IMR-90 (cell line): ENCODE measurements at regions not wholly inside any gene's neighbourhood (a gene's known extent, or its start where the extent isn't known, plus 50 kb on each side); places are given as distances from the start of the nearest gene placed in this dataset.

Source experiments
- ATAC-seq: fragments of 200-7000 bp; cut with Tn5 transposase; 2 replicates; pipeline ENCODE4 v1.9.1; 2020; ENCODE audit warnings: low read depth, mild to moderate bottlenecking, moderate library complexity
- BruUV-seq: library from RNA; stranded (reverse); fragments of 400-500 nt; replicated peaks from 2 replicates; lab custom pipeline; 2021; lab: Mats Ljungman, UMichigan
- CTCF ChIA-PET: fragments of 300-600 bp; formaldehyde crosslinking; extraction: SDS; loops from one replicate; lab custom pipeline; 2021; ENCODE audit warnings: antibody characterized with exemption; lab: Yijun Ruan, JAX
- POLR2A ChIA-PET: fragments of 300-600 bp; sonication (Branson Sonifier 250); formaldehyde crosslinking; loops from one replicate; lab custom pipeline; 2022; ENCODE audit warnings: antibody characterized with exemption; ENCODE audit not compliant: unreplicated experiment; lab: Charles Lee
- DNase-seq: peaks from one replicate; pipeline ENCODE4 v3.0.0; 2013
- H2AFZ ChIP-seq: replicated peaks from 2 replicates; pipeline ENCODE3; 2013; ENCODE audit warnings: low read length, mild to moderate bottlenecking; ENCODE audit not compliant: poor library complexity
- H2AK5ac ChIP-seq: 2 replicates; pipeline ENCODE4 v1.6.1; 2013; ENCODE audit warnings: low read depth, low read length, inconsistent platforms
- H2AK9ac ChIP-seq: replicated peaks from 2 replicates; pipeline ENCODE3; 2013; ENCODE audit warnings: mild to moderate bottlenecking, low read depth, low read length, moderate library complexity; ENCODE audit not compliant: poor library complexity
- H2BK120ac ChIP-seq: 2 replicates; pipeline ENCODE4 v1.6.1; 2013; ENCODE audit warnings: low read depth, low read length, inconsistent platforms
- H2BK15ac ChIP-seq: 3 replicates; pipeline ENCODE4 v1.6.1; 2013; ENCODE audit warnings: low read depth, low read length, inconsistent platforms
- H2BK20ac ChIP-seq: 2 replicates; pipeline ENCODE4 v1.6.1; 2013; ENCODE audit warnings: low read depth, mild to moderate bottlenecking, inconsistent platforms, low read length, moderate library complexity
- H2BK5ac ChIP-seq: 2 replicates; pipeline ENCODE4 v1.6.1; 2013; ENCODE audit warnings: mild to moderate bottlenecking, low read depth, low read length, inconsistent platforms; ENCODE audit not compliant: poor library complexity, severe bottlenecking
- H3K14ac ChIP-seq: replicated peaks from 2 replicates; pipeline ENCODE4 v1.6.1; 2013; ENCODE audit warnings: low read depth, low read length, inconsistent platforms
- H3K18ac ChIP-seq: 2 replicates; pipeline ENCODE4 v1.6.1; 2013; ENCODE audit warnings: low read depth, low read length, control low read depth
- H3K23ac ChIP-seq: 2 replicates; pipeline ENCODE4 v1.6.1; 2013; ENCODE audit warnings: low read depth, low read length, inconsistent platforms
- H3K27ac ChIP-seq: 2 replicates; pipeline ENCODE4 v1.5.1; 2013; ENCODE audit warnings: mild to moderate bottlenecking, control low read depth, low read length; ENCODE audit not compliant: insufficient read depth
- H3K27me3 ChIP-seq: 2 replicates; pipeline ENCODE4 v1.6.1; 2013; ENCODE audit warnings: low read length; ENCODE audit not compliant: control insufficient read depth, insufficient read depth
- H3K36me3 ChIP-seq: 2 replicates; pipeline ENCODE4 v1.6.1; 2013; ENCODE audit warnings: low read length, mixed read lengths; ENCODE audit not compliant: control insufficient read depth, insufficient read depth
- H3K4ac ChIP-seq: 2 replicates; pipeline ENCODE4 v1.6.1; 2013; ENCODE audit warnings: low read depth, low read length, inconsistent platforms
- H3K4me1 ChIP-seq: 2 replicates; pipeline ENCODE4 v1.6.1; 2013; ENCODE audit warnings: low read length, mixed read lengths; ENCODE audit not compliant: control insufficient read depth, insufficient read depth
- H3K4me2 ChIP-seq: 2 replicates; pipeline ENCODE4 v1.6.1; 2013; ENCODE audit warnings: low read depth, mild to moderate bottlenecking, control low read depth, low read length, moderate library complexity
- H3K4me3 ChIP-seq: 2 replicates; pipeline ENCODE4 v1.5.1; 2013; ENCODE audit warnings: low read depth, mild to moderate bottlenecking, control low read depth, low read length, moderate library complexity; ENCODE audit not compliant: insufficient read depth
- H3K56ac ChIP-seq: 2 replicates; pipeline ENCODE4 v1.6.1; 2013; ENCODE audit warnings: low read length, inconsistent platforms; ENCODE audit not compliant: insufficient read depth; ENCODE audit errors: extremely low read depth
- H3K79me1 ChIP-seq, 2 experiments: 2 replicates each; pipeline ENCODE4 v1.6.1; 2013; ENCODE audit warnings: low read length in 2 of 2, inconsistent platforms in 1 of 2, low read depth in 1 of 2
- H3K9ac ChIP-seq: 2 replicates; pipeline ENCODE4 v1.6.1; 2013; ENCODE audit warnings: low read depth, low read length, control low read depth
- H3K9me1 ChIP-seq: 2 replicates; pipeline ENCODE4 v1.6.1; 2013; ENCODE audit warnings: low read length, inconsistent platforms; ENCODE audit not compliant: insufficient read depth
- H3K9me3 ChIP-seq: 2 replicates; pipeline ENCODE4 v1.6.1; 2013; ENCODE audit warnings: low read length; ENCODE audit not compliant: control insufficient read depth, insufficient read depth
- H4K20me1 ChIP-seq: 2 replicates; pipeline ENCODE4 v1.6.1; 2013; ENCODE audit warnings: low read length, inconsistent platforms; ENCODE audit not compliant: insufficient read depth
- H4K5ac ChIP-seq: 2 replicates; pipeline ENCODE4 v1.6.1; 2013; ENCODE audit warnings: mild to moderate bottlenecking, low read depth, low read length, control low read depth
- H4K8ac ChIP-seq, 2 experiments: 2 replicates each; pipeline ENCODE4 v1.6.1; 2013; ENCODE audit warnings: low read depth in 2 of 2, low read length in 2 of 2, control low read depth in 1 of 2, inconsistent platforms in 1 of 2
- H4K91ac ChIP-seq: 2 replicates; pipeline ENCODE4 v1.6.1; 2013; ENCODE audit warnings: low read depth, low read length, inconsistent platforms; ENCODE audit not compliant: insufficient read depth
- BHLHE40 ChIP-seq: fragments of 150-350 bp; IDR thresholded peaks from 2 replicates; pipeline ENCODE4 v1.6.1; 2016; ENCODE audit warnings: mild to moderate bottlenecking, low read depth, low read length
- CEBPB ChIP-seq: IDR thresholded peaks from 2 replicates; pipeline ENCODE4 v1.6.1; 2012; ENCODE audit warnings: low read depth, low read length, improper control_type of control experiment
- CHD1 ChIP-seq: IDR thresholded peaks from 2 replicates; pipeline ENCODE4 v1.6.1; 2012; ENCODE audit warnings: low read depth, low read length, improper control_type of control experiment
- CTCF ChIP-seq: conservative IDR thresholded peaks from 2 replicates; pipeline ENCODE4 v1.5.1; 2012; ENCODE audit warnings: mild to moderate bottlenecking, low read depth, low read length, improper control_type of control experiment
- ELK1 ChIP-seq: fragments of 150-350 bp; IDR thresholded peaks from 2 replicates; pipeline ENCODE4 v1.6.1; 2016; ENCODE audit warnings: low read depth, mild to moderate bottlenecking, low read length, moderate library complexity, borderline replicate concordance
- FOS ChIP-seq: fragments of 150-350 bp; IDR thresholded peaks from 2 replicates; pipeline ENCODE4 v1.6.1; 2016; ENCODE audit warnings: low read depth, low read length
- MAFK ChIP-seq: IDR thresholded peaks from 2 replicates; pipeline ENCODE4 v1.6.1; 2012; ENCODE audit warnings: low read depth, low read length, improper control_type of control experiment
- MAZ ChIP-seq: IDR thresholded peaks from 2 replicates; pipeline ENCODE4 v1.6.1; 2012; ENCODE audit warnings: low read depth, mild to moderate bottlenecking, low read length, improper control_type of control experiment, moderate library complexity, borderline replicate concordance
- MXI1 ChIP-seq: IDR thresholded peaks from 2 replicates; pipeline ENCODE4 v1.6.1; 2012; ENCODE audit warnings: low read depth, mild to moderate bottlenecking, low read length, moderate library complexity, borderline replicate concordance
- NFE2L2 ChIP-seq: fragments of 150-350 bp; IDR thresholded peaks from 2 replicates; pipeline ENCODE4 v1.6.1; 2016; ENCODE audit warnings: low read depth, mild to moderate bottlenecking, low read length
- POLR2A ChIP-seq: IDR thresholded peaks from 2 replicates; pipeline ENCODE4 v1.6.1; 2012; ENCODE audit warnings: mild to moderate bottlenecking, low read depth, low read length
- RAD21 ChIP-seq: IDR thresholded peaks from 2 replicates; pipeline ENCODE4 v1.6.1; 2012; ENCODE audit warnings: low read length, improper control_type of control experiment
- RCOR1 ChIP-seq: IDR thresholded peaks from 2 replicates; pipeline ENCODE4 v1.6.1; 2012; ENCODE audit warnings: mild to moderate bottlenecking, low read length, improper control_type of control experiment; ENCODE audit not compliant: insufficient replicate concordance
- RFX5 ChIP-seq: IDR thresholded peaks from 2 replicates; pipeline ENCODE4 v1.8.0; 2012; ENCODE audit warnings: low read depth, mild to moderate bottlenecking, low read length, moderate library complexity
- SMC3 ChIP-seq: fragments of 150-350 bp; IDR thresholded peaks from 2 replicates; pipeline ENCODE4 v1.6.1; 2016; ENCODE audit warnings: low read depth, mild to moderate bottlenecking, antibody characterized with exemption, low read length, moderate library complexity
- USF2 ChIP-seq: fragments of 150-350 bp; IDR thresholded peaks from 2 replicates; pipeline ENCODE4 v1.6.1; 2017; ENCODE audit warnings: mild to moderate bottlenecking, antibody characterized with exemption, low read length, low read depth
- whole genome bisulfite sequencing, 2 experiments: methylation state at CpG; one replicate each; pipeline versions ENCODE4 v1.1.5 to v1.1.7; 2013; ENCODE audit warnings: missing lambda C conversion rate in 2 of 2; ENCODE audit not compliant: insufficient read length in 1 of 2; ENCODE audit errors: extremely low coverage in 2 of 2; 5-methylcytosine and 5-hydroxymethylcytosine counted together
- dilution Hi-C: fragments of 300-500 bp; cut with HindIII; formaldehyde crosslinking; loops from one replicate; pipeline ENCODE4 v1.14.3; 2018; ENCODE audit warnings: low sequenced_read_pairs; ENCODE audit not compliant: unreplicated experiment
- in situ Hi-C: fragments of 300-500 bp; cut with MboI; formaldehyde crosslinking; loops from 3 replicates; pipeline ENCODE4 v1.14.3; 2019; ENCODE audit warnings: low sequenced_read_pairs, inconsistent platforms, mixed read lengths
- intact Hi-C: fragments of 100-400 bp; cut with micrococcal nuclease; formaldehyde crosslinking; loops from 2 replicates; pipeline ENCODE4 v1.10.0; 2022

- no peaks in the 10 kb centered on the region for H3K27me3 ChIP-seq
- no peak overlapping the region for H3K27ac ChIP-seq
- DNase-seq, result no peak
- no peak overlapping the region for H3K9ac ChIP-seq
- TF ChIP-seq CHD1 (no peak), USF2 (no peak), FOS (no peak), POLR2A (no peak), MAZ (no peak), MAFK (no peak), CTCF (no peak), ELK1 (no peak), CEBPB (no peak), RAD21 (no peak), RCOR1 (no peak), BHLHE40 (no peak), MXI1 (no peak), SMC3 (no peak), NFE2L2 (no peak), RFX5 (no peak)
- H3K14ac ChIP-seq, result no peak overlapping the region
- H3K56ac ChIP-seq, result no peak overlapping the region
- ATAC-seq, result no peak
- no peak overlapping the region for H2BK20ac ChIP-seq
- no peaks in the 10 kb centered on the region for H3K79me1 ChIP-seq
- no peaks in the 10 kb centered on the region for H4K20me1 ChIP-seq
- no peak overlapping the region for H2BK15ac ChIP-seq
- dilution Hi-C loops (no loop called here), intact Hi-C loops (no loop called here), in situ Hi-C loops (no loop called here)
- H3K9me3 ChIP-seq, result 0 out of 2 replicates have a peak, but pooled peaks cover 3% of the 10 kb centered on the region
- H4K8ac ChIP-seq, result no peak overlapping the region
- BruUV-seq, result no TSS peak
- H3K36me3 ChIP-seq, result no peaks in the 10 kb centered on the region
- CTCF ChIA-PET, result no interaction called here
- no peak overlapping the region for H3K4me2 ChIP-seq
- no peak overlapping the region for H4K5ac ChIP-seq
- no peak overlapping the region for H2AK5ac ChIP-seq
- no peak overlapping the region for H2BK5ac ChIP-seq
- H3K4ac ChIP-seq, result no peak overlapping the region
- H3K4me3 ChIP-seq, result no peak overlapping the region
- no peak overlapping the region for H3K23ac ChIP-seq
- H2AFZ ChIP-seq, result no peak overlapping the region
- no peaks in the 10 kb centered on the region for H3K9me1 ChIP-seq
- H3K18ac ChIP-seq, result no peak overlapping the region
- no peak overlapping the region for H2BK120ac ChIP-seq
- POLR2A ChIA-PET, result no interaction called here
- no peak overlapping the region for H2AK9ac ChIP-seq
- no CpG with 5 or more reads among the region's 1 CpG for WGBS, 2 experiments
- no peak overlapping the region for H4K91ac ChIP-seq
- no peaks in the 10 kb centered on the region for H3K4me1 ChIP-seq
These were observed 1138.2 kb upstream of the TMEFF2 start for GRCh38 chr2:193332941-193333340.
